Adrenal gland (tissue), 9 donors: ENCODE measurements at regions not wholly inside any gene's neighbourhood (a gene's known extent, or its start where the extent isn't known, plus 50 kb on each side); places are given as distances from the start of the nearest gene placed in this dataset.

Source experiments
- DNase-seq, 7 donors: peaks; one replicate each; pipeline ENCODE4 v3.0.0-alpha.2; 2019 to 2020
- H3K27ac ChIP-seq, 5 donors: fragments of 200-600 bp; sonication (generic) in 4 of 5; 1 replicate in 3 of 5; 2 replicates in 2 of 5; pipeline versions ENCODE4 v1.5.1 to v1.8.0; 2016 to 2020; ENCODE audit warnings: mild to moderate bottlenecking in 1 of 5
- H3K27me3 ChIP-seq: fragments of 200-600 bp; 2 replicates; pipeline ENCODE4 v1.8.0; 2021
- H3K36me3 ChIP-seq, 2 donors: fragments of 200-600 bp; replicated peaks in 1 of 2; 1 replicate in 1 of 2; 2 replicates in 1 of 2; pipeline versions ENCODE4 v1.5.1 to v1.8.0; 2018 to 2022
- H3K4me1 ChIP-seq, 2 donors: fragments of 200-600 bp; replicated peaks in 1 of 2; 1 replicate in 1 of 2; 2 replicates in 1 of 2; pipeline versions ENCODE4 v1.5.1 to v1.8.0; 2018 to 2021
- H3K4me3 ChIP-seq, 4 donors: fragments of 200-600 bp; sonication (generic) in 3 of 4; one replicate each; pipeline ENCODE4 v1.5.1; 2016 to 2018
- H3K9me3 ChIP-seq, 3 donors: fragments of 200-600 bp; sonication (generic) in 1 of 3; replicated peaks in 1 of 3; 1 replicate in 2 of 3; 2 replicates in 1 of 3; pipeline versions ENCODE4 v1.5.1 to v1.8.0; 2016 to 2021
- POLR2A ChIP-seq, 2 donors: fragments of 450-650 bp; IDR thresholded peaks; one replicate each; pipeline ENCODE4 v1.6.1; 2017; ENCODE audit warnings: antibody characterized with exemption in 2 of 2, mild to moderate bottlenecking in 2 of 2, moderate library complexity in 1 of 2
- WGBS, 4 donors: extraction: QIAGEN DNeasy Blood & Tissue Kit in 2 of 4; methylation state at CpG; one replicate each; pipeline versions ENCODE4 v1.1.5 to v1.1.7; 2013 to 2017; 5-methylcytosine and 5-hydroxymethylcytosine counted together
- intact Hi-C, 2 donors: fragments of 100-400 bp; cut with DNase I; formaldehyde crosslinking; loops; one replicate each; pipeline versions ENCODE4 v1.14.1 to v1.15.0; 2022 to 2023
- TF ChIP-seq, protein P1 (sequence below), 6 experiments: fragments of 450-650 bp in 4 of 6; fragments of 200-600 bp in 2 of 6; sonication (generic) in 1 of 6; IDR thresholded peaks; 1 replicate in 5 of 6; 2 replicates in 1 of 6; pipeline versions ENCODE4 v1.5.1 to v1.8.0; 2016 to 2021; ENCODE audit warnings: antibody characterized with exemption in 6 of 6, mild to moderate bottlenecking in 2 of 6, moderate library complexity in 1 of 6
- donor health status: healthy with polysubstance abuse.
- donor health status: Bipolar disorder and iron deficiency.
- donor health status: DM: yes; HTN: yes; CAD: no.
- donor health status: DM: no; HTN: no; CAD: no.
- donor health status: DM: no; HTN: no; CAD: no.

GRCh38 chr3:16741103-16741758 is 136.0 kb upstream of the DAZL start:
- intact Hi-C loops, result no loop called here
- Histone ChIP-seq H3K36me3 (no peaks in the 10 kb centered on the region), H3K9me3 (no peaks in the 10 kb centered on the region), H3K4me1 (no peaks in the 10 kb centered on the region), H3K4me3 (no peak overlapping the region), H3K27me3 (no peaks in the 10 kb centered on the region), H3K27ac (no peak overlapping the region)
- peak in 6 of 7 donors; percentile 29 to 55 (median 36) for DNase-seq
- 66 to 82% (median 72%) methylated on average over 4 of the region's 4 CpGs for WGBS, 4 donors
- TF ChIP-seq POLR2A (IDR thresholded peaks at IDR 0.05), result no peak
- TF ChIP-seq, protein P1, sequence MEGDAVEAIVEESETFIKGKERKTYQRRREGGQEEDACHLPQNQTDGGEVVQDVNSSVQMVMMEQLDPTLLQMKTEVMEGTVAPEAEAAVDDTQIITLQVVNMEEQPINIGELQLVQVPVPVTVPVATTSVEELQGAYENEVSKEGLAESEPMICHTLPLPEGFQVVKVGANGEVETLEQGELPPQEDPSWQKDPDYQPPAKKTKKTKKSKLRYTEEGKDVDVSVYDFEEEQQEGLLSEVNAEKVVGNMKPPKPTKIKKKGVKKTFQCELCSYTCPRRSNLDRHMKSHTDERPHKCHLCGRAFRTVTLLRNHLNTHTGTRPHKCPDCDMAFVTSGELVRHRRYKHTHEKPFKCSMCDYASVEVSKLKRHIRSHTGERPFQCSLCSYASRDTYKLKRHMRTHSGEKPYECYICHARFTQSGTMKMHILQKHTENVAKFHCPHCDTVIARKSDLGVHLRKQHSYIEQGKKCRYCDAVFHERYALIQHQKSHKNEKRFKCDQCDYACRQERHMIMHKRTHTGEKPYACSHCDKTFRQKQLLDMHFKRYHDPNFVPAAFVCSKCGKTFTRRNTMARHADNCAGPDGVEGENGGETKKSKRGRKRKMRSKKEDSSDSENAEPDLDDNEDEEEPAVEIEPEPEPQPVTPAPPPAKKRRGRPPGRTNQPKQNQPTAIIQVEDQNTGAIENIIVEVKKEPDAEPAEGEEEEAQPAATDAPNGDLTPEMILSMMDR (IDR thresholded peaks at IDR 0.05), result no peak

DNA sequence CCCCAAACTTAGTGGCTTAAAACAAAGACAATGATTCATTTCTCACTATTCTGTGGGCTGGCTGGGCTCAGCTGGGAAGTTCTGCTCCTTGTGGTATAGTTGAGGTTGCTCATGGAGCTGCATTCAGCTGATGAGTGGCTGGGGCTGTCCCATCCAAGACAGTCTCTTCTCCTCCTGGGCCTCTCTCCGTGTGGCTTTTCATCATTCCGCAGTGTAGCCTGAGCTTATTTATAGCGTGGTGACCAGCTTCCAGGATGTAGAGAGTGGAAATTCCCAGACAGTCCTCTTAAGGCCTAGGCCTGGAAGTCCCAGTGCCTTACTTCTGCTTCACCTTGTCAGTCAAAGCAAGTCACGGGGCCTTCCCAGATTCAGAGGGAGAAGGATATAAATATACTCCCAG is 136.7 kb upstream of the DAZL start:
- Histone ChIP-seq H3K4me1 (no peaks in the 10 kb centered on the region), H3K27me3 (no peaks in the 10 kb centered on the region), H3K4me3 (no peak overlapping the region), H3K27ac (no peak overlapping the region), H3K36me3 (no peaks in the 10 kb centered on the region), H3K9me3 (no peaks in the 10 kb centered on the region)
- intact Hi-C loops, result no loop called here
- TF ChIP-seq POLR2A (IDR thresholded peaks at IDR 0.05), result no peak
- TF ChIP-seq, protein P1 (IDR thresholded peaks at IDR 0.05), result no peak
- peak in 1 of 7 donors; percentile 3 for DNase-seq
- 65 to 85% (median 76%) methylated on average over 4 of the region's 4 CpGs for WGBS, 4 donors

GRCh38 chr3:16743276-16743675 is 138.1 kb upstream of the DAZL start:
- no peak for DNase-seq
- Histone ChIP-seq H3K4me3 (no peak overlapping the region), H3K27me3 (no peaks in the 10 kb centered on the region), H3K4me1 (no peaks in the 10 kb centered on the region), H3K36me3 (no peaks in the 10 kb centered on the region), H3K9me3 (no peaks in the 10 kb centered on the region), H3K27ac (no peak overlapping the region)
- TF ChIP-seq, protein P1 (IDR thresholded peaks at IDR 0.05), result no peak
- TF ChIP-seq POLR2A (IDR thresholded peaks at IDR 0.05), result no peak
- intact Hi-C loops, result no loop called here

DNA sequence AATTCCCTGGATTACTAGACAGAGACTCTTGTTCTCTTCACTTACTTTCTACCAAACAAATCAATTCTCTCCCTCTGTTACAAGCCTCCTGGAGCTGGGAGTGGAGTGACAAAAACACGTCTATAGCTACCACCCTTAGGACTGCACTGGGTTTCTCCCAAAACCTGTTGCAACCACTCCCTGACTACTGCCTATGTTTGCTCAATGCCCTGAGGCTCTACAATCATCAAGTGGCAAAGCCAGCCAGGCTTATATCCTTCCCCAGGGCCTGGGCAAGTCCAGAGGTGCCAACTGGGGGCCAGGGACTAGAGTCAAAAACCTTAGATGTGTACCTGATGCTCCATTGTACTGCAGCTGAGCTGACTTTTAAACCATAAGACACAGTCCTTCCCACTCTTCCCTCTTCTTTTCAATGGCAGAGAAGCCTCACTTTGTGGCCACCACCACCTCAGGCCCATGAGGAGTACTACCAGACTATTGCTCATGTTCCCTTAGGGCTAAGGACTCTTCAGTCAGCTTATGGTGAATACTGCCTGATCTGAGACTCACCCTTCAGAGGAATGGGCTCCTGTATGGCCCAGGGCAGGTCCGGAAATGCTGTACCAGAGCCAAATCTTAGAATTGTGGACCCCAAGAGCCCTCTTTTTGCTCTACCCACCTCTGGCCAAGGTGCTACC is 125.4 kb upstream of the PLCL2 start:
- DNase-seq, result no peak
- no peaks in the 10 kb centered on the region for H3K9me3 ChIP-seq
- H3K36me3 ChIP-seq, result no peaks in the 10 kb centered on the region
- no peaks in the 10 kb centered on the region for H3K27me3 ChIP-seq
- no peaks in the 10 kb centered on the region for H3K4me1 ChIP-seq
- no peak overlapping the region for H3K27ac ChIP-seq
- 71 to 98% (median 89%) methylated on average over 2 of the region's 2 CpGs for WGBS, 4 donors
- intact Hi-C loops, result no loop called here
- no peak for TF ChIP-seq POLR2A (IDR thresholded peaks at IDR 0.05)
- TF ChIP-seq, protein P1 (IDR thresholded peaks at IDR 0.05), result no peak
- no peak overlapping the region for H3K4me3 ChIP-seq
